Ascending aorta (tissue), 2 donors: ENCODE measurements at regions not wholly inside any gene's neighbourhood (a gene's known extent, or its start where the extent isn't known, plus 50 kb on each side); places are given as distances from the start of the nearest gene placed in this dataset.

Experiments used
- DNase-seq, 2 donors: peaks; one replicate each; pipeline ENCODE4 v3.0.0-alpha.2; 2019; ENCODE audit warnings: low spot score in 2 of 2
- H3K27ac ChIP-seq, 2 donors: fragments of 200-600 bp; sonication (generic); one replicate each; pipeline ENCODE4 v1.5.1; 2016 to 2017; ENCODE audit warnings: mild to moderate bottlenecking in 1 of 2
- H3K27me3 ChIP-seq: fragments of 200-600 bp; sonication (generic); one replicate; pipeline ENCODE4 v1.5.1; 2017
- H3K36me3 ChIP-seq, 2 donors: fragments of 200-600 bp; sonication (generic); one replicate each; pipeline ENCODE4 v1.5.1; 2016
- H3K4me1 ChIP-seq, 2 donors: fragments of 200-600 bp; sonication (generic); one replicate each; pipeline ENCODE4 v1.5.1; 2016 to 2017; ENCODE audit warnings: mild to moderate bottlenecking in 1 of 2
- H3K4me3 ChIP-seq, 2 donors: fragments of 200-600 bp; sonication (generic); one replicate each; pipeline ENCODE4 v1.5.1; 2016 to 2017; ENCODE audit warnings: mild to moderate bottlenecking in 1 of 2
- H3K9me3 ChIP-seq, 2 donors: fragments of 200-600 bp; sonication (generic); one replicate each; pipeline ENCODE4 v1.5.1; 2016
- CTCF ChIP-seq, 3 experiments: fragments of 200-600 bp in 2 of 3; fragments of 450-650 bp in 1 of 3; sonication (generic) in 2 of 3; IDR thresholded peaks; one replicate each; pipeline ENCODE4 v1.5.1; 2016 to 2019; ENCODE audit warnings: antibody characterized with exemption in 3 of 3, mild to moderate bottlenecking in 1 of 3, moderate library complexity in 1 of 3
- intact Hi-C: fragments of 100-400 bp; cut with DNase I; formaldehyde crosslinking; loops from one replicate; pipeline ENCODE4 v1.15.1; 2023

- Histone ChIP-seq H3K9me3 (no peaks in the 10 kb centered on the region), H3K27me3 (no peaks in the 10 kb centered on the region)
- intact Hi-C loops: no loop called here
Observed at GRCh38 chr1:213685992-213686582, 301.7 kb upstream of the PROX1 start.

GRCh38 chr1:213686983-213687382, 300.8 kb upstream of the PROX1 start:
- Histone ChIP-seq H3K36me3 (no peaks in the 10 kb centered on the region), H3K9me3 (no peaks in the 10 kb centered on the region), H3K27me3 (no peaks in the 10 kb centered on the region), H3K4me3 (no peak overlapping the region), H3K4me1 (no peaks in the 10 kb centered on the region), H3K27ac (no peak overlapping the region)
- no peak for TF ChIP-seq CTCF (IDR thresholded peaks at IDR 0.05)
- intact Hi-C loops: no loop called here
- DNase-seq: no peak

More at GRCh38 chr1:213685992-213686582, 301.7 kb upstream of the PROX1 start:
- DNase-seq: no peak
- no peak for TF ChIP-seq CTCF (IDR thresholded peaks at IDR 0.05)
- Histone ChIP-seq H3K4me3 (no peak overlapping the region), H3K4me1 (no peaks in the 10 kb centered on the region), H3K27ac (no peak overlapping the region), H3K36me3 (no peaks in the 10 kb centered on the region)

GRCh38 chr1:213687832-213688231, 299.9 kb upstream of the PROX1 start:
- intact Hi-C loops: no loop called here

GRCh38 chr1:213688655-213689054, 299.1 kb upstream of the PROX1 start:
- intact Hi-C loops: no loop called here
- H3K4me1 ChIP-seq: no peaks in the 10 kb centered on the region
- H3K4me3 ChIP-seq: no peak overlapping the region
- H3K27ac ChIP-seq: no peak overlapping the region
- H3K27me3 ChIP-seq: no peaks in the 10 kb centered on the region
- H3K9me3 ChIP-seq: no peaks in the 10 kb centered on the region
- H3K36me3 ChIP-seq: no peaks in the 10 kb centered on the region
- TF ChIP-seq CTCF (IDR thresholded peaks at IDR 0.05): no peak
- no peak for DNase-seq

More at GRCh38 chr1:213687832-213688231, 299.9 kb upstream of the PROX1 start:
- Histone ChIP-seq H3K4me3 (no peak overlapping the region), H3K27ac (no peak overlapping the region), H3K4me1 (no peaks in the 10 kb centered on the region), H3K27me3 (no peaks in the 10 kb centered on the region), H3K36me3 (no peaks in the 10 kb centered on the region), H3K9me3 (no peaks in the 10 kb centered on the region)
- no peak for DNase-seq
- no peak for TF ChIP-seq CTCF (IDR thresholded peaks at IDR 0.05)

- Histone ChIP-seq H3K27ac (no peak overlapping the region), H3K36me3 (no peaks in the 10 kb centered on the region), H3K27me3 (no peaks in the 10 kb centered on the region), H3K4me3 (no peak overlapping the region), H3K9me3 (no peaks in the 10 kb centered on the region), H3K4me1 (no peaks in the 10 kb centered on the region)
- no peak for TF ChIP-seq CTCF (IDR thresholded peaks at IDR 0.05)
- no peak for DNase-seq
- intact Hi-C loops: no loop called here
Observed at GRCh38 chr1:213689260-213689659, 298.5 kb upstream of the PROX1 start.
